ENCODE measurements at regions not wholly inside any gene's neighbourhood (a gene's known extent, or its start where the extent isn't known, plus 50 kb on each side); places are given as distances from the start of the nearest gene placed in this dataset.
"Not testable (repeated sequence)": the region's sequence is repeated elsewhere in the genome, so short reads cannot be mapped to it uniquely, and the experiment has no call there.

DNA sequence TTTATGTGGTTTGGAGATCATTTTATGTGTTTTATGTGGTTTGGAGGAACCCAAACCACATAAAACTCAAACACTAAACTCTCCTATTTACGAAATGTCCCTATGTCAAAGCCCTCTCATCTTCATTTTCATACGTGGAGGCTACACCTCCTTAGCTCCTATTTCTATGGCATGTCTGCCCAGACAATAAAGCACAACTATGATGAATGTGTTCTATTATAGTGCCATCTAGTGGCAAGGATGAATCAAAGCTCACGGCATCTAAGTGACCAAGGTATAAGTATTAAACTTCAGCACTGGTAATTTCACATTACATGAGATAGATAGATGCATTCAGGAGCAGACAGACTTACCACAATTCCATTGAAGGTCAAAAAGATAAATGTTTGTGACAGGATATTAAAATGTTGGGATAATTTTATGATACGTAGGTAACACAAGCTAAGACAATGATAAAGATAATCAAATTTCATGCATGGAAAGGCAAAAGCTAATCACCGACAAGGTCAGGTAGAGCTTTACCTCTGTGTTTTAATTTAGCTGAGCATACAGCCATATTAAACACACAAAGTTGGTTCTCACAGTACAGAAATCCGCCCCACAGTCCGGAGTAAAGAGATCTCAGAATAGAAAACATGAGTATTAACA lies 130.6 kb upstream of the FHIT start:
- DNase-seq (ENCODE audit: low read depth) = peak; percentile 20

DNA sequence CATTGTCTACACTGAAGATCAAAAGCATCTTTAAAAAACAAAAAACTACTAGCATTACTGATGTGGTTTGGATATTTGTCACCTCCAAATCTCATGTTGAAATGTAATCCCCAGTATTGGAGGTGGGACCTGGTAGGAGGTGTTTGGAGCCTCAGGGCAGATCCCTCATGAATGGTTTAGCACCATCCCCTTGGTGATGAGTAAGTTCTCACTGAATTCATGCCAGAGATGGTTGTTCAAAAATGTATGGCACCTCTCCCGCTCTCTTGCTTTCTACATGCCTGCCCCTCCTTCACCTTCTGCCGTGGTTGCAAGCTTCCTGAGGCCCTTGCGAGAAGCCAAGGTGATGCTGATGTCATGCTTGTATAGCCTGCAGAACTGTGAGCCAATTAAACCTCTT lies 136.6 kb upstream of the FHIT start:
- DNase-seq (ENCODE audit: low read depth) = no peak

DNA sequence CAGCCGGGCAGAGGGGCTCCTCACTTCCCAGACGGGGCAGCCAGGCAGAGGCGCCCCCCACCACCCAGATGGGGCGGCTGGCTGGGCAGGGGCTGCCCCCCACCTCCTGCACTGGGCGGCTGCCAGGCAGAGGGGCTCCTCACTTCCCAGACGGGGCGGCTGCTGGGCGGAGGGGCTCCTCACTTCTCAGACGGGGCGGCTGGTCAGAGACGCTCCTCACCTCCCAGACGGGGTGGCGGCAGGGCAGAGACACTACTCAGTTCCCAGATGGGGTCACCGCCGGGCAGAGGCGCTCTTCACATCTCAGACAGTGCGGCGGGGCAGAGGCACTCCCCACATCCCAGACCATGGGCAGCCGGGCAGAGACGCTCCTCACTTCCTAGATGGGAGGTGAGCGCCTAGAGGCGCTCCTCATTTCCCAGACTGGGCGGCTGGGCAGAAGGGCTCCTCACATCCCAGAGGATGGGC lies 142.3 kb upstream of the FHIT start:
- DNase-seq (ENCODE audit: low read depth) = not testable (repeated sequence)

DNA sequence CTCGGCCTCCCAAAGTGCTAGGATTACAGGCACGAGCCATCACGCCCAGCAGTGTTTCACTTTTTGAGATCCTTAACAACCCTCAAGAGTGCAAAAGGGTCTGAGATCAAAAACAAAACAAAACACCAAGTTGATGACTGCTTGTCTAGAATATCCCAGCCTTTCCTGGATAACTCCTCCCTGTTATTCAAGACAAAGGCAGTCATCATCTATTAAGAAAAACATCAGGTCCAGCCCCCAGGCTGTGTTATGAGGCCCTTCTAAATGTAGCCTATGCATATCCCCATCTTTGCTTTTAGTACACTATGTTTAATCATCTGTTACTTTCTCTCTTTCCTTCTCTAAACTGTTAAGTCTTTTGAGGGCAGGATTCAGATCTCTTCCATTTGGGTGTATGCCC lies 150.1 kb upstream of the FHIT start:
- DNase-seq (ENCODE audit: low read depth) = no peak

DNA sequence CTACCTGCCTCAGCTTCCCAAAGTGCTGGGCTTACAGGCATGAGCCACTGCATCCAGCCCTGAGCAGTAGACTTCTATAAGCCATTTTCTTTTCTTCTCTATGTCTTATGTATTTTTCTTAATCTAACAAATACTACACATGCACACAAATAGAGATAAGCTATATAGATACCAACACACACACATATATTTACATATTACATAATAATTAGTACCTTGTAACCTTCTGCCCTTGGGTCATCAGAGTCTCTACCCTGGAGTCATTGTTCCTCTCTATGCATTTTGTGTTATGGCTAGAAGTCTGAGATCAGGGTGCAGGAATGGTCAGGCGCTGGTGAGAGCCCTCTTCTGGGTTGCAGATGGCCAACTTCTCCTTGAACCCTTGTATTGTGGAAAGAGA lies 154.0 kb upstream of the PTPRG start:
- no peak for DNase-seq (ENCODE audit: low read depth)

DNA sequence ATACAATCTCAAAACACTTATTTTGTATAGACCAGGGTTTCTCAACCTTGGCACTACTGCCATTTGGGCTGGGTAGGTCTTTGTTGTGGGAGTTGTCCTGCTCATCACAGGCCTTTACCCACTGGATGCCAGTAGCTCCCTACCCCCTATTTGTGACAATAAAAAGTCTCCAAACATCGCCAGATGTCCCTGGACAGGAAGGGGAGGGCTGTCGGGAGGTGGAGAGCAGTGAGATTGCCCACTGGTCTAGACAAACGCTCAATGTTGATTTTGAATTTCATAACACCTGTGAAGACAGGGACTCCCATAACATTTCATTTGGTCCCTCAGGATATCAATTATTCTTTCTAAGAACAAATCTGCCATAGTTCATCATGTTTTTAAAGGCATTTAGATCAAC lies 151.7 kb upstream of the PTPRG start:
- DNase-seq (ENCODE audit: low read depth) = no peak

DNA sequence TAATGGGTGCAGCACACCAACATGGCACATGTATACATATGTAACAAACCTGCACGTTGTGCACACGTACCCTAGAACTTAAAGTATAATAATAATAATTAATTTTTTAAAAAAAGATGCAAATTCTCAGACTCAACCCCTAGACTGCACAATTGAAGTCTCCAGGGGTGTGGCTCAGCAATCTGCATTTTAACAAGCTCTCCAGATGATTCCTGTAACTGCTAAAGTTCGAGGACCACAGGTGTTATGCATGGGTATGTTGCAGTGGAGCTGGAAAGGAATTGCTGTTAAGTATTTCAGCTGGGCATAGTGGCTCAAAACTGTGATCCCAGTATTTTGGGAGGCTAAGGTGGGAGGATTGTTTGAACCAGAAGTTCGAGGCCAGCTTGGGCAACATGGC lies 151.0 kb upstream of the PTPRG start:
- DNase-seq (ENCODE audit: low read depth) = not testable (repeated sequence)

DNA sequence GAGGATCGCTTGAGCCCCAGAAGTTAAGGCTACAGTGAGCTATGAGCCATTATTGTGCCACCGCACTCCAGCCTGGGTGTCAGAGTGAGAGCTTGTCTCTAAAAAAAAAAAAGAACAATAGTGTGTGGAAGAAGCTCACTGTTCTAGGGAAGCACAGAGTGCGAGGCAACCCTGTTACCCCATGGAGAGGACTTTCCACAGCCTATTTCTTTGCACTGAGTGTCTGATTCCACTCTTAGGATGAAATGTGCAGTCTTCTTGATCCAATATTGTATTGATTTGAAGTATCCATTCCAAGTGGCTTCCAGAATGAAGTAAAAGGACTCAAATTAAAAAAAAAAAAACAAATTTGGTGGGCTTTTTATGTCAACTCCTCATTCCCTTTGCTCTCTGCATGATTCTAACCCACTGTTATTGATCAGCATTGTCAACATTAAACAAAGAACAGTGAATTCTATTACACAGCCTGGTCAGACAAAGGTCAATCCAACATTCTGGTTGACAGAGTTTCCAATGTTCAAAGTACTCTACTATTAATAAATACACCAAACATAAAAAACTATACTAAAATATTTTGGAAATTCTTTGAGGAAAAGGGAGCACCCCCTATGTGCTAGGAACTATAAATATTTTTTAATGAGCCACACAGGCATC lies 150.2 kb upstream of the PTPRG start:
- no peak for DNase-seq (ENCODE audit: low read depth)

DNA sequence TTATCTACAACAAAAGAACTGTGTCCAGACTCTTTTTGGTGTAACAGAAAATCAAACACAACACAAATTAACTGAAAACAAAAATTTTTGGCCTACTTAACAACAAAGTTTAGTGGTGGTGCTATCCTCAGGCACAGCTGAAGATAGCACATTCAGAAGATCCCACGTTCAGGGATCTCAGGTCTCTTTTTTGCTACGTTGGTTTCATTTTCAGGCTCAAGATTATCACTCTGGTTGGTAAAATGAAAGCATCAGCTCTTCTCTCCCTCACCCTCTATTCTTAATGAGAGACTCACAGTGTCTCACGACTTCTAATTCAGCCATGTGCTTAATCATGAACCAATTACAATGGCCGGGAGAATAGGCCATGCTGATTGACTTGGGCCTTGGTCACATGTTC lies 146.9 kb upstream of the PTPRG start:
- no peak for DNase-seq (ENCODE audit: low read depth)

DNA sequence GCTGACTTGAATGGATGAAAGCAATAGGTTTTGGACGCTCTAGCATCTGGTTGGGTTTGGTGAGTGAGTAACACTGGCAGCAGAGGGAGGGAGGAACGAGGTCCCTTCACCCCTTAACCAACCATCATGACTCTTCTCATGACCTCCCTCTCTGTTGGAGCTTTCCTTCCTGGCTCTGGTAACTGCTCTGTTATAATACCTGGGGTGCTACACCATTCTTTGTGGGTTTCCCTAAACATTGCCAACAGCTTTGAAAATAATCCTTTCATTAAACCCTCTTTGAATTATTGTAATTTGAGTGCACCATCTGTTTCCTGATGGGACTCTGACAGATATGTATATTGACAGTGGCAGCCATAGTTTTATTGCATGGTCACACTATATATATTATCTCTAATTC lies 146.2 kb upstream of the PTPRG start:
- no peak for DNase-seq (ENCODE audit: low read depth)

DNA sequence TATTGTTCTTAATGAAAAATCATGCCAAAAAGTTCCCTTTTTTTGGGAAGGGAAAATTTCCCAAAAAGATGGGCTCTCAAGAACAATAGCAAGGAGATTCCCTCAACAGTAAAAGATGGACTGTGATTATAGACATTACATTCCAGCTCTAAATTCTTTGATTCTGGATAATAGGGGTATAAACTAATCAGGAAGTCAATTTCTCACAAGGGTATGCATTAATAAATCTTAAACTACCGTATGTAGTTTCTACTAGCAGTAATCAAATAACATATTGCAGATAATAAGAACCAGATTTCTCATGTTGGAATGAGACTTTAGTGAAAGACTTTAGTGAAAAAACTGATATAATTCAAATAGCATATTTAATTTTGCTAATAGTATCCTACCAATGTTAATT lies 144.8 kb upstream of the PTPRG start:
- no peak for DNase-seq (ENCODE audit: low read depth)

DNA sequence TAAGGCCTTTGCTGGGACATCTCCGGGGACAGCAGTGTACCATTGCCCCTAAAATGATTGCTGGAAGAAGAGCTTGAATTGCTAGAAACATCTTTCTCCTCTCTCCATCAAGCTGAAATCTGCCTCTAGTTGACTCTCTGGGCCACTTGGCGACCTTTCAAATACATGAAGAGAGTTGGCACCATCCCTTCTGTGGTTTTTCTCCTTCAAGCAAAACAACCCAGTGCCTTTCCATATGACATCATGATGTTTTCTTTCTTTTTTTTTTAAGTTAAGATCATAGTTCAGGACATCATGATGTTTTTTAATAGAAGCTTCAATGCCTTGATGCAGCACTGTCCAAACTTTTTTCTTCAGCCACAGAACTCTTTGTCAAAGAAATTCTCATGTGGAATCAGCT lies 144.0 kb upstream of the PTPRG start:
- DNase-seq (ENCODE audit: low read depth) = no peak

DNA sequence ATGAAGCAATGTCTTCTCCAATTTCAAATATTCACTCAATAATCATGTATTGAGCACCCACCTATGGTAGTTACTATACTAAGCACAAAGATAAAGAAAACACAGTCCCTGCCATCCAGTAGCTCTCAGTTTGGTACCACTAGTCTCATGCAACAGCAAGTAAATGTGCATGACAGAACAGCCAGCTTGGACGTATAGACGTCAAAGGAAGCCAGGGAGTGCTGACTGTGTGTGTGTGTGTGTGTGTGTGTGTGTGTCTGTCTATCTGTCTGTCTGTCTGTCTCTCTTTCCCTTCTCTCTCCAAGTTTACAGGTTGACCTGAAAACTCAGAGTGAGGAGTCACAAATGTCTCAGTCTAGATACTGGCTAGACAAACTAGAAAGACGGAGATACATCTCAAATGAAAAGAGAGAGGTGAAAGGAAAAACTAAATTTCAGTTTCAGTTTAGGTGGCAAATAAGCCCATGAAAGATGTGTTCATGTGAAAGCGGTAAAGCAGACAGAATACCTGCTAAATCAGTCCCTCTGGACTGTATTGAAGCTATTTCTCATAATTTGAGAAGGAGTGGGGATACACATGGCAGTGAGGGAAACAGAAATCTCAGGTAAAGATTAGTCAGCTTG lies 141.1 kb upstream of the PTPRG start:
- DNase-seq (ENCODE audit: low read depth) = no peak

DNA sequence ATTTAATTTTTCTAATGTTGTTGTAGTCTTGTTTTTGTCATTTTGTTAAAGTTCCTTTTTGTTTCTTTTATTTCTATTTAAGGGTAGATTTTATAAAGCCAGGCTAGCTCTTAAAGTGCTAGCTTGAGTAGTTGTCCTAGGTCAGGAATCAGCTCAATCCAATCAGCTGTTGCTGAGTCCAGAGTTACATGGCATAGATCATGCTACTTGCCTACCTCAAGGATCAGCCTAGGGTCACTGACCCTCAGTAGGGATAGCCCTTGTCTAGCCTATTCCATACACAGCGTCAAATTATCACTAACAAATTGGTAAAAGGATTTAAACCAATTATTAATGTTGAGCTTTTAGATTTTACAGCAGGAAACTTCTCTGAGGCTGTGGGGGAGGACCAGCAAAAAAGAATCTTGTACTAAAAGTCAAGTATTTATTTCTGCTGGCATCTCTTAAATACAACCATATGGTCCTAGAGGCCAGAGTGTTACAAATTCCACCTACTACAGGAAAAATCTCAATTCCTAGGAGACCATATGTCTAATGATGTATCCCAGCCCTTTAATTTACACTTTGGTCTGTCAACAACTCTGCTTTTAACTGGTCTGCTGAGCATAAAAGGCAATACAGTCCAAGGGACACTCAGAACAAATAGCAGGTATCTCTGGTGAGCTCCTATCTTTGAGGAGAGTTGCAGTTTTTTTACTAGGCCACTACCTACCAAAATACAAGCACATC lies 138.3 kb upstream of the PTPRG start:
- no peak for DNase-seq (ENCODE audit: low read depth)

DNA sequence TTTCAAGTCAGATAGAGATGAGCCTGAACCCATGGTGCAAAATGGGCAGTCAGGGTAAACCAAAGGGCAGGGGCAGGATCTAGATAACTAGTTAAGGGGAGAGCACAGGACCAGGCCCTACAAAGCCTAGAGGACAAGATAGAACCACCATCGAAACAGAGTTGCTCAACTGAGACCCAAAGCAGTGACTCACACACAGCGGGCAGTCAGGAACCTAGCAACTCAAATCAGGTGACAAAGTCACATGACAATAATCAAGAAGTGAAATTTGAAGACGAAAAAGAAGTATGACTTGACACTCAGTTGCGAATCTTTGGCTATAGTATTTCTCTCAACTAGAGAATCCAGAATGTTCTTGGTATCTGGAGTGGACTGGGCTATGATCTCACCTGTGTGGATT lies 136.0 kb upstream of the PTPRG start:
- no peak for DNase-seq (ENCODE audit: low read depth)

DNA sequence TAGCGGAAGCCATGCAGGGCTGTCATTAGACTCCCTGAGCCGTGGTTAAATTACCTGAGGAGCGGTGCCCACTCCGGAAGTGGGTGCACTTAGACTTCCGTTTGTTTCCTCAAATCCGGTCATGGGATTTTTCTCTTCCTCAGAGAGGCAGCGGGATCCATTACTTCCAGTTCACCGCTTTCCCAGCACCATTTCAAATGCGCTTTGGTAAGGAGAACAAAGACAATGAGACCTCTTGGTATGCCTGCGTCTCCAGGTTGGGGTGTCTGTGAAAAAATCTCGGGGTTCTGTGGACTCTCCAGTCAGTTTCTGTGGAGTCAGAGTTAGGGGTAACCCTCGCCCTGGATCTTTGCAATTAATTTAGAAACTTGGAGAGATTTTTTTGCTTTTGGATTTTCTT lies 132.3 kb upstream of the PTPRG start:
- no peak for DNase-seq (ENCODE audit: low read depth)

DNA sequence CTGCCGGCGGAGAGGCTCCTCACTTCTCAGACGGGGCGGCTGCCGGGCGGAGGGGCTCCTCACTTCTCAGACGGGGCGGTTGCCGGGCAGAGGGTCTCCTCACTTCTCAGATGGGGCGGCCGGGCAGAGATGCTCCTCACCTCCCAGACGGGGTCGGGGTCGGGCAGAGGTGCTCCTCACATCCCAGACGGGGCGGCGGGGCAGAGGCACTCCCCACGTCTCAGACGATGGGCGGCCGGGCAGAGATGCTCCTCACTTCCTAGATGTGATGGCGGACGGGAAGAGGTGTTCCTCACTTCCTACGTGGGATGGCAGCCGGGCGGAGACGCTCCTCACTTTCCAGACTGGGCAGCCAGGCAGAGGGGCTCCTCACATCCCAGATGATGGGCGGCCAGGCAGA lies 126.5 kb upstream of the PTPRG start:
- DNase-seq (ENCODE audit: low read depth) = not testable (repeated sequence)

DNA sequence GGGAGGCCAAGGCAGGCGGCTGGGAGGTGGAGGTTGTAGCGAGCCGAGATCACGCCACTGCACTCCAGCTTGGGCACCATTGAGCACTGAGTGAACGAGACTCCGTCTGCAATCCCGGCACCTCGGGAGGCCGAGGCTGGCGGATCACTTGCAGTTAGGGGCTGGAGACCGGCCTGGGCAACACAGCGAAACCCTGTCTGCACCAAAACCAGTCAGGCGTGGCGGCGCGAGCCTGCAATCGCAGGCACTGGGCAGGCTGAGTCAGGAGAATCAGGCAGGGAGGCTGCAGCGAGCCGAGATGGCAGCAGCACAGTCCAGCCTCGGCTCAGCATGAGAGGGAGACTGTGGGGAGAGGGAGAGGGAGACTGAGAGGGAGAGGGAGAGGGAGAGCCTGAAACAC lies 126.0 kb upstream of the PTPRG start:
- DNase-seq (ENCODE audit: low read depth) = not testable (repeated sequence)

DNA sequence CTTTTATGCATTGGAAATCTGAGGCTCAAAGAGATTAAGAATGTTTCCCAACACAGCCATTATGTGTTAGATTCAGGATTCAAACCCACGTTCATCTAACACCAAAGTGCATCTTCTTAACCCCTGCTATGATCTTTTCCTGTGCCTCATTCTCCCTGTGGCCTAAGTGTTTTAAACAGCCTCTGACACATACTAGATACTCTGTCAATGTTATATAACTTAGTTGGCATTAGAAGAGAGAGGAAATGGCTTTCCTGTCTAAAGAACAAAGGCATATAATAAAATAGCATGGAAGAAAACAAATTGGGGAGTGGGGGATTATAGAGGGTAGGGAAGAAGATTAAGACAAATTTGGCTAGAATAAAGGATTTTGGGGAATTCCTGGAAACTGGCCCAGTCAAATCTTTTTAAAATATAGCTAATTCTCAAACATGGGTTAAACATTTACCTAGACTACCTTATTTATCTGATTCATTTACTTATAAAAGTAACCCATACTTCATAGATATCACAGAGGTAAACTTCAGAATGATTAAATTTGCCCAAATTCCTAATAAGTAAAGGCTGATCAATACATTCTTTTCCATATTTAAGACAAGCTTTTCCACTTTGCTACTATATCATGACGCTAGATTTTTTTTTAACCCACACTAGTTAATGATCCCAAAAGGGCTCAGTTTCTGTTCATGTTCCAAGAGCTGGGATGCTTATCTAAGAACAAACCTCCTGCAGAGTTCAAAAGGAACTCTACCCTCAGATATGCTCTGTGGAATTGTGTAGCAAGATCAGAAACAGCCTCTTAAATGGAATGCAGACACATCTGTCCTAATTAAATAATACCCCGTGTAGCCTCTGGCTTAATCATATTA lies 122.9 kb upstream of the PTPRG start:
- no peak for DNase-seq (ENCODE audit: low read depth)

DNA sequence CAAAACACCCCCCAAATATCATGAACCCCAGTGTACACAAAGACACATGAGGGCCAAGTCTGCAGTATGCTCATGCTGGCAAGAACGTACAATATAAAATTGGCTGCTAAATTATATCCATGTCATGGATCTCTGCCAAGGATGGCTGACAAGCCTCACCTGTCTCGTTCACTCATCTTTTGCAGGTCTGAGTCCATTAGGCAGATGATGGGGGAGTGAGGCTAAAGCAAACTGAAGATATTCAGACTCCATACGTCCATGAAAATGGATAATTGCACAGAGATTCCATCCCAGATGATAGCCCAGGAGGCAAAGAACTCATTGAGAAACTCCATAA lies 122.3 kb upstream of the PTPRG start:
- no peak for DNase-seq (ENCODE audit: low read depth)

DNA sequence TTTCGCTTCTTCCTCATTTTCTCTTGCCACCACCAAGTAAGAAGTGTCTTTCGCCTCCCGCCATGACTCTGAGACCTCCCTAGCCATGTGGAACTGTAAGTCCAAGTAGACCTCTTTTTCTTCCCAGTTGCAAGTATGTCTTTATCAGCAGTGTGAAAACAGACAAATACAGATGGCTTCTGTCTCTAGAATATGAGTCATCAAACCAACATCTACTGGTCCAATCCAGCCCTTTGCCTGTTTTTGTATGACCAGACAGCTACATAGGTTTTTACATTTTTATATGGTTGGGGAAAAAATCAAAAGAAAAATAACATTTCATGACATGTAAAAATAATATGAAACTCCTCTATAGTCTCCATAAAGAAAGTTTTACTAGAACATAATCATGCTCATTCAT lies 118.7 kb upstream of the PTPRG start:
- no peak for DNase-seq (ENCODE audit: low read depth)

DNA sequence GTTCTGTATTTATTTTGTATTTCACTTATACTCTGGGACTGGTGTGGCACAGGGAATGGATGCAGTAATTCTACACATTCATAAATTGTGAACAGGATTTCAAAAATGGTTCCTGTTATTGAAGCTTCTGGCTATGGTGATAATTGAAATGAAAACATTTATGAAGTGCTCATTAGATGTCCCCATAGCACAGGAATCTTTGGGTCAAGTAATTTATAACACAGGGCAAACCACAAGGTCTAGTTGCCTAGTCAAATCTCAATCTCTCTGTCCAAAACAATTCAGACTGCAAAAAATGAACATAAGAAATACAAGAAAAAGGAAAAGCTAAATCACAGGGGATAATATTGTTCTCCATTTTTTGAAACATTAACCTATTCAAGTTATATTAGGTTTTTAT lies 117.5 kb upstream of the PTPRG start:
- DNase-seq (ENCODE audit: low read depth) = no peak

All from CMK (cell line).